ENCODE measurements at regions not wholly inside any gene's neighbourhood (a gene's known extent, or its start where the extent isn't known, plus 50 kb on each side); places are given as distances from the start of the nearest gene placed in this dataset.
"Not testable (repeated sequence)": the region's sequence is repeated elsewhere in the genome, so short reads cannot be mapped to it uniquely, and the experiment has no call there.

DNA sequence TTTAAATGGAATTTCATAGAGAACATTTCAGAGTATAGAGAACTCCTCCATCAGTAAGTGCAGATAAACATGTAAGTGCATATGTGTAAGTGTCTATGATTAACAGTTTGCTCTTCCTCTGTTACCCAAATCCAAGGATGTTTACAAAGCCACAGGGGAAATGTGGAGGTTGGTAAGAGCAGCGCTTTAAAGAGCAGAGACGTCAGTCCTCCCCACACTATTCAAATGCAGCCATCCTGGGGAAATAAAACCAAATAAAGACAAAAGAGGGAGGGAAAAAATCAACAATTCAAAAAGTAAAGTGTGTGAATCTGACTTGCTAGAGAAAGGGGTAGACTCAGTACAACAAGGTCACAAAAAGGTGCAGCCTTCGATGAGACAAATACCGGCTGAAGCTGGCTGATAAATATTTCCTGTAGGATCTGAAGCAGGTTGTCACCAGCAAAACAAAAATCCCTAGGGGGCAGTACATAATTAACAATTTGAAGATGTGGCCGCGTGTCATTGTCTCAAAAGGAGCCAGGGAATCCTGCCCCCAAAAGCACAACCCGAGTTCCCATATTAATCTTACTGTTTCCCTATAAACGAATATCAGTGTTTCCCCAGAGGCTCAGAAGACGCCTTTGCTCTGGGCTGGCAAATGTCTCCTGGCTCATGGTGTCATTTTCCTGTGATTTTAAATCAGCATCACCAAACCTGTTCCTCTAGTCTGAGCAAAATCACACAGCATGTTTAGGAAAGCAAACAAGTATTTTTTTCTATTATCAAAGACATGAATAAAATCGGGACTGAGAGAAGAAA is 216.5 kb downstream of the CDCA7 start:
- CTCF ChIA-PET: interaction anchor here (0.6 kb wide), 1 partner anchor 754 kb away, joined by 3 read pairs; no protein-coding TSS in a partner anchor

DNA sequence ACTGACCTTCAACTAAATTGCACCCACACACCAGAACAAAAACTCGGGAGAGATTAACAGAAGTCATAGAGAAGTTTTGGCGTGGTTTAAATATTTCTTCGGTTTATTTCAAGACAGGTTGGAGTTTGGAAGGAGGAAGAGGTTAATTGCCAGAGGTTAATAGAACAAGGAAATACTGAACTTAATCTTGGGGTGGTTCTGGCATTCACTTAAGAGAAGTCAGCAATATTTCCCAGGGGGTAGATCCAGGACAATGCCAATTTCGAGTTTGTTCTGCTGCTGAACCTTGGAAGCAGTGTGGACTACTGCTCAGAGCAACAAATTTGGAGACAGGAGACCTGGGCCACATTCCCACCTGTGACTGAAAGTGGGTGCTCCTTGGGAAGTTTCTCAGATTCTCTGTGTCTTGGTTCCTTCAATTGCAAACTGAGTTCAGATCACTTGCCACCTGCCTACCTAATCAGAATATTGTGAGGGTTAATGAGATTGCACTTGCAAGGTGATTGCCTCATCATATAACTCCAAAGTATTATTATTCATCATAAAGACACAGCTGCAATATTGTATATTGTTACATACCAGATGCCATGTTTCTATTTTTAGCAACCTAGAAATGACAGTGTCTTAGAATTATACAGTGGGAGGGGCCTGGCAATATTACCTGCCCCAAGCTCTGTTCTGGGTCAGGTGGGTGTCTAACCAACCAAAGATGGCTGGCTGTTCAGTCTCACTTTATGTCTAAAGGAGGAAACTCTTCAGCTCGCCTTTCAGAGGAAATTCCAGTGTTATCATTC is 217.4 kb downstream of the CDCA7 start:
- no peak overlapping the region for H3K27ac ChIP-seq
- POLR2A ChIA-PET (ENCODE audit: low non-redundant PET): no interaction called here
- TF ChIP-seq, protein P1, sequence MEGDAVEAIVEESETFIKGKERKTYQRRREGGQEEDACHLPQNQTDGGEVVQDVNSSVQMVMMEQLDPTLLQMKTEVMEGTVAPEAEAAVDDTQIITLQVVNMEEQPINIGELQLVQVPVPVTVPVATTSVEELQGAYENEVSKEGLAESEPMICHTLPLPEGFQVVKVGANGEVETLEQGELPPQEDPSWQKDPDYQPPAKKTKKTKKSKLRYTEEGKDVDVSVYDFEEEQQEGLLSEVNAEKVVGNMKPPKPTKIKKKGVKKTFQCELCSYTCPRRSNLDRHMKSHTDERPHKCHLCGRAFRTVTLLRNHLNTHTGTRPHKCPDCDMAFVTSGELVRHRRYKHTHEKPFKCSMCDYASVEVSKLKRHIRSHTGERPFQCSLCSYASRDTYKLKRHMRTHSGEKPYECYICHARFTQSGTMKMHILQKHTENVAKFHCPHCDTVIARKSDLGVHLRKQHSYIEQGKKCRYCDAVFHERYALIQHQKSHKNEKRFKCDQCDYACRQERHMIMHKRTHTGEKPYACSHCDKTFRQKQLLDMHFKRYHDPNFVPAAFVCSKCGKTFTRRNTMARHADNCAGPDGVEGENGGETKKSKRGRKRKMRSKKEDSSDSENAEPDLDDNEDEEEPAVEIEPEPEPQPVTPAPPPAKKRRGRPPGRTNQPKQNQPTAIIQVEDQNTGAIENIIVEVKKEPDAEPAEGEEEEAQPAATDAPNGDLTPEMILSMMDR (conservative IDR thresholded peaks at IDR 0.05; ENCODE audit: low read depth): no peak
- no peak for DNase-seq (ENCODE audit: low spot score)
- CTCF ChIA-PET: no interaction called here

More for the DNA sequence above, 216.5 kb downstream of the CDCA7 start:
- POLR2A ChIA-PET (ENCODE audit: low non-redundant PET): no interaction called here
- no peak for DNase-seq (ENCODE audit: low spot score)
- H3K27ac ChIP-seq: no peak overlapping the region
- TF ChIP-seq, protein P1 (conservative IDR thresholded peaks at IDR 0.05; ENCODE audit: low read depth): no peak; the same call in 1 of the 2 replicates

DNA sequence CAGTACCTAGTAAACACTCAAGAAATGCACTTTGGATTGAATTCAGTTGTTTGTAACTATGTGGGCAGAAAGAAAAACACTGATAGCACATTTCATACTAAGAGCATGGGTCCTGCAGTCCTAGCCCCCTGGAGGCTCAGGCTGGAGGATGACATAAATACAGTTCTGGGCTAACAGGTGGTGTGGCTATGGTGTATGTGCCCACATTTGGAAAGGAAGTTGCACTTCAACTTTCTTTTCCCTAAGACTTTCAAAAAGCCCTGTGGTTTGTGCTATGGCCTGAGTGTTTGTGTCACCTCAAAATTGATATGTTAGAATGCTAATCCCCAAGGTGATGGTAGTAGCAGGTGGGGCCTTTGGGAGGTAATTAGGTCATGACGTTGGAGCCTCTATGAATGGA is 218.2 kb downstream of the CDCA7 start:
- no peak for DNase-seq (ENCODE audit: low spot score)
- CTCF ChIA-PET: no interaction called here
- POLR2A ChIA-PET (ENCODE audit: low non-redundant PET): no interaction called here
- TF ChIP-seq, protein P1 (conservative IDR thresholded peaks at IDR 0.05; ENCODE audit: low read depth): no peak
- no peak overlapping the region for H3K27ac ChIP-seq

DNA sequence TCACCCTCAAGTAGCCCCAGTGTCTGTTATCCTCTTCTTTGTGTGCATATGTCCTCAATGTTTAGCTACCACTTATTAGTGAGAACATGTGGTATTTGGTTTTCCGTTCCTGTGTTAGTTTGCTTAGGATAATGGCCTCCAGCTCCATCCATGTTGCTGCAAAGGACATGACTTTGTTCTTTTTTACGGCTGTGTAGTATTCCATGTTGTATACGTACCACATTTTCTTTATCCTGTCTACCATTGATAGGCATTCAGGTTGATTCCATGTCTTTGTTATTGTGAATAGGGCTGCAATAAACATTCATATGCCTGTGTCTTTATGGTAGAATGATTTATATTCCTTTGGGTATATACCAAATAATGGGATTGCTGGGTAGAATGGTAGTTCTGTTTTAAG is 219.1 kb downstream of the CDCA7 start:
- CTCF ChIA-PET: interaction anchor here (0.6 to 0.7 kb wide), 2 partner anchors 26 to 110 kb away, joined by 3 to 4 read pairs; no protein-coding TSS in a partner anchor
- H3K27ac ChIP-seq; DNase-seq (ENCODE audit: low spot score); POLR2A ChIA-PET (ENCODE audit: low non-redundant PET): not testable (repeated sequence)

DNA sequence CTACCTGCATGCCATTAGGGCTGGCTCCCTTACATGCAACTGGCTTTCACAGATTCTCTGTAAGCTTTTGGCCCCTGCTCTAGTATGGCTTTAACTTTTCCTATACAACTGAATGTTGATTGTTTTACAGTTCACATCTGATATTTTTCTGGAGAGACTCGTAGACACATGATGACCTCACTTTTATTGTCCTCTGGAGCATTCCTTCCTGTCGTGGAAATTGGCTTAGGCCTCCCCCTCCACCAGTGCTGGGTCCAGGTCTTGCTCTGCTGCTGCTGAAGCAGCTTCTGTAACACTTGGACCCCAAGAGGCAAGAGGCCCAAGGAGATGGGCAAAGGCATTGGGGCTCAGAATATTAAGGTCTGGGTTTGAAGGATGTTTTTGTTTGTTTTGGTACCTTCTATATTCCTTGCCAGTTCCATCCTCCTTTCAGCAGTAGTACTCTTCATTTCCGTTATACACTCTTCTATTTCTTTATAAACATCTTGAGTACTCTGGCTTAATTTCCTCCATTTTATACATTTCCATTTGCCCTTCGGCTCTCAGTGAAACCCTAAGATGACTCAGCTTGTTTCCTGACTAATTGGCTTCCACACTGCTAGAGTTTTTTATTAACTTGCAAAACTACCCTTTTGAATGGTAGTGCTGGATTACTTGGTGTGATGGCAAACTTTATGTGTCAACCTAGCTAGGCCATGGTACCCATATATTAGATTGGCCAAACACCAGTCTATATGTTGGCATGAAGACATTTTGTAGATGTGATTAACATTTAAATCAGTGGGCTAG is 219.8 kb downstream of the CDCA7 start:
- ChIA-PET CTCF (interaction anchor here (0.6 to 0.7 kb wide), 2 partner anchors 27 to 110 kb away, joined by 3 to 4 read pairs; no protein-coding TSS in a partner anchor), POLR2A (ENCODE audit: low non-redundant PET) (no interaction called here)
- TF ChIP-seq, protein P1 (conservative IDR thresholded peaks at IDR 0.05; ENCODE audit: low read depth): no peak
- peak; percentile 50 for DNase-seq (ENCODE audit: low spot score)
- no peak overlapping the region for H3K27ac ChIP-seq

DNA sequence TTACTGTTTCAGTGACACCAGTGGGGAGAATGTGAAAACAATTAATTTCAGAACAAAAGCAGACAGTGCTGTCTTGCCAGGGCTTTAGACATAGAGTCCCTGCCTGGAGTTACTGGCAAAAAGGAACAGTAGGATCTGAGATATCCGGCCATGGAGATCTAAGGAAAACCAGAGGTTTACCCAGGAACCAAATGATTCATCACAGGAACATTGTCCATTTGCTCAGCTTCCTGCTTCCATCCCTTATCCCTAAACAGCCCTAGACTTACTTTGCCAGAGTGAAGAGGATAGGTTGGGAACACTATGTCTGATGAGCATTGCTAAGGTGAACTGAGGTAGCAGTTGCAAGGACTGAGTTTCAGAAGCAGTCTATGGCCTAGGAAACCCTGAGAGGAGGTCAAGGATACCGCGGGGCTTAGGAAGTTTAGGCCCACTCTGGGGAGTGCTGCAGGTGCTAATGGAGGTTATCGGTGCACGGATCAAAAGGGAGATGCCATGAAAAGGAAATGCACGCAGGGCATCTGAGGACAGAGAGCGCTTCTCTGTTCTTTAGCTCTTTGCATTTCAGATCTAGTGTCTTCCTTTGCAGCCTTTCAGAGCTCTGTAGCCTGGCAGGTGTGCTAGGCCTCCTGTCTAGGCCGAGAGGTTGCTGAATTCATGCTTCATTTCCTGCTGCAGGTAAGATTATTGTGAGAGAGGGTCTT is 223.9 kb downstream of the CDCA7 start:
- CTCF ChIA-PET: no interaction called here

More for the DNA sequence above, 223.9 kb downstream of the CDCA7 start:
- H3K27ac ChIP-seq: no peak overlapping the region
- POLR2A ChIA-PET (ENCODE audit: low non-redundant PET): no interaction called here
- DNase-seq (ENCODE audit: low spot score): no peak
- TF ChIP-seq, protein P1 (conservative IDR thresholded peaks at IDR 0.05; ENCODE audit: low read depth): no peak
